HG03103 (cell line): ENCODE measurements at regions not wholly inside any gene's neighbourhood (a gene's known extent, or its start where the extent isn't known, plus 50 kb on each side); places are given as distances from the start of the nearest gene placed in this dataset.

Experiments
- ATAC-seq: cut with Tn5 transposase; IDR thresholded peaks from one replicate; pipeline ENCODE4 v1.9.1; 2021; ENCODE audit warnings: low read depth; ENCODE audit not compliant: unreplicated experiment

- ATAC-seq, result no peak
Observed at GRCh38 chr12:59927032-59927431, 331.2 kb downstream of the SLC16A7 start.

DNA sequence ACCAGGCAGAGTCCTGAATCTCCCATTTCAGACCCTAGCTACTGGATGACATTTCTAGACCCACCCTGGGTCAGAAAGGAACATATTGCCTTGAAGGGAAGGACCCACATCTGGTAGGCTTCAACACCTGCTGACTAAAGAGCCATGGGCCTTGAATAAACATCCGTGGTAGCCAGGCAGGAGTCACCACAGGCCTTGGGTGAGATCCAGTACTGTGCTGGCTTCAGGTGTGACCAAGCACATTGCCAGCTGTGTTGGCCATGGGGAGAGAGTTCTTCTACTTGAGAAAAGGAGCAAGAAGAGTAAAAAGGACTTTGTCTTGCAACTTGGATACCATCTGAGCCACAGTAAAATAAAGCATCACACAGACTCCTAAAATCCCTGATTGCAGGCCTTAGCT, 332.6 kb downstream of the SLC16A7 start:
- no peak for ATAC-seq

GRCh38 chr12:59929110-59929509, 333.3 kb downstream of the SLC16A7 start:
- ATAC-seq, result no peak

DNA sequence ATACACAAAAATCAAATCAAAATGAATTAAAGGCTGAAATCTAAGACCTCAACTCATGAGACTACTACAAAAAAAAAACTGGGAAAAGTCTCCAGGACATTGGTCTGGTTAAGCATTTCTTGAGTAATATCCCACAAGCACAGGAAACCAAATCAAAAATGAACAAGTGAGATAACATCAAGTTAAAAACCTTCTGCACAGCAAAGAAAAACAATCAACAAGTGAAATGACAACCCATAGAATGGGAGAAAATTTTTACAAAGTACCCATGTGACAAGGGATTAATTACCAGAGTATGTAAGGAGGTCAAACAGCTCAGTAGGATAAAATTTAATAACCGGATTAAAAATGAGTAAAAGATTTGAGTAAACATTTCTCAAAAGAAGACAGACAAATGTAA, 338.7 kb downstream of the SLC16A7 start:
- ATAC-seq, result no peak

- ATAC-seq, result no peak
Observed at GRCh38 chr12:59936534-59936933, 340.7 kb downstream of the SLC16A7 start.

DNA sequence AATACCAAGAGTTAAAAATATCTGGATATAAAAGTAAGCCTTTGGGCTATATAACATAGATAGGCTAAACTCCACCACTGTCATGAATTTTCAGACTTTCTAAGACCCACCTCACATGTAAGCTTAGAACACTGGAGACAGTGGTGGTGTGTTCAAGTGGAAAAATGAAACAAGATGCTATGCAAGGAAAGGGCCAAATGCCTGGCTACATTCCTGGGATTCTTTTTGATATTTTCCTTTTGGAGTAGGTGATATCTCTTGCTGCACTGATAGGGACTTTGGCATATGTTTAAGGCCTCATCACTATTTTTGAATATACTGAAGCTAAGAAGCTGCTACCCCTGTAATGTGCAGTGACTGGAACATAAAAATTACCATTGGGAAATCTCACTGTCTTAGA, 341.3 kb downstream of the SLC16A7 start:
- ATAC-seq, result no peak

GRCh38 chr12:59938190-59938962, 342.5 kb downstream of the SLC16A7 start:
- ATAC-seq, result no peak

- no peak for ATAC-seq
Observed at GRCh38 chr12:59940631-59941342, 345.0 kb downstream of the SLC16A7 start.

DNA sequence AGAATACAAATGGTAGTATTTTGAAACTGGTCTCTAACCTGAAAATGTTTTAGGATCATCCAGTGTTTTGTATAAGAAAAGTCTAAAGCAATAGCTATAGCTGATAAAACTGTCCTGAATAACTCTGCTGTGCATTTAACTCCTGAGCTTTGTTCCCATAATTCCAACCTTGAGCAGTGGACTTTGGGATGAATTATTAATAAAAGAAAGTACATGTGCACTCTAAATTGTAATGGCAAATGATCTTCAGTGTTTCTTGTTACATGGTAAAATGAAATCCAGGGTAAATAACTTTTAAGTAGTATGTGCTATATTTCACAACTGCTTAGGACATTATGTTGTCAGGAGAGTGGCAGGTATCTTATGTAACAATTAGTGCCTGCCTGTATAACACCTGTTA, 345.6 kb downstream of the SLC16A7 start:
- no peak for ATAC-seq

DNA sequence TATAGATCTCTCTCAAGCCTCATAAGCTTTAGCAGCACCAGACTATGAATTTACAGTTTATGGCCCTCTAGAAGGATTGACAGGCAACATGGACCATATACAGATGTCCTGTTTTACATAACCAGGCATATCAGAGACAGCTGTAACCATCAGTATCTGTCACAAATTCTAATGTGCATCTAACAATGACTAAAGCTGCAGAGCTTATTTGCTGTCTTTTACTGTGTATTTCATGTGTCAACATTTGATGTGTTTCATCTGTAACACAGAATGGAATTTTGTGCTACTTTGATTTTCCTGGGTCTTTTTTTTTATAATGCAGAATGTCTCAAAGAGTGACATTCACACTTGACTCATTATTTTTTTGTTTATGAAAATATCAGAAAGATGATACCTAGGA, 348.3 kb downstream of the SLC16A7 start:
- no peak for ATAC-seq

DNA sequence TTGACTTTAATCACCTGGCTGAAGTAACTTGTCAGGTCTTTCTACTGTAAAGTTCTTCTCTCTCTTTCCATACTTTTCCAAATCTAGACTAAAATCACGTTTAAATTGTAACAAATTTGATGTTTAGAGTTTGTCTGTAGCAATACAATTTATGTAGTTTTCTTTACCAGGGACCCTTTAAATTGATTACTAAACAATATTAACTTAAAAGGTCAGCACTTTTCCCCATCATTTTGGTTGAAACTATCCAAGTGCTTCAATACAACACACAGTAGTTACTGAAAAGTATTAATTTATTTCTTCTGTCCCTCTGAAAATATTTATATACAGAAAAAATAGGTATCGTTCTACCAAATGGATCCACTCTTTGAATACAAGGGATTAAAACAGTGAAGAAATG, 350.8 kb downstream of the SLC16A7 start:
- ATAC-seq, result no peak

GRCh38 chr12:59963546-59963945, 367.7 kb downstream of the SLC16A7 start:
- no peak for ATAC-seq

DNA sequence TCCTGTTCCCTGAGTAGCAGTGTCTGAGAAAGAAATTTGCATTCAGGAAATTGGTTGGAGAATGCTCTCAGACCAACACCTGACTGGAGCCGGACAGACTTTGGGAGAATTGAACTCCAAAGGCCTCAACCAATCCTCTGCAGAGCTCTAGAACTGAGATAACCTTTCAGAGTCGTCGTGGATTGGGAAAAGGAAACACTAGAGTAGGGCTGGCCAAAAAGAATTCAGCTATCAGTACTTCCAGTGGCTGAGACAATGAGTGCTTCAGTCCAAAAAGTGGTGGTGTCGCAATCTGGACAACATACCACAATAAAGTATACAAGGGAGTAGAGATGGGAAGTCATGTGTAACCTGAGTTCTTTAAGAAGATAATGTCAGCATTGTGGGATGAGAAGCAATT, 377.1 kb downstream of the SLC16A7 start:
- no peak for ATAC-seq

GRCh38 chr12:59973515-59973914, 377.7 kb downstream of the SLC16A7 start:
- ATAC-seq, result no peak

GRCh38 chr12:59977779-59978178, 381.9 kb downstream of the SLC16A7 start:
- ATAC-seq, result no peak

DNA sequence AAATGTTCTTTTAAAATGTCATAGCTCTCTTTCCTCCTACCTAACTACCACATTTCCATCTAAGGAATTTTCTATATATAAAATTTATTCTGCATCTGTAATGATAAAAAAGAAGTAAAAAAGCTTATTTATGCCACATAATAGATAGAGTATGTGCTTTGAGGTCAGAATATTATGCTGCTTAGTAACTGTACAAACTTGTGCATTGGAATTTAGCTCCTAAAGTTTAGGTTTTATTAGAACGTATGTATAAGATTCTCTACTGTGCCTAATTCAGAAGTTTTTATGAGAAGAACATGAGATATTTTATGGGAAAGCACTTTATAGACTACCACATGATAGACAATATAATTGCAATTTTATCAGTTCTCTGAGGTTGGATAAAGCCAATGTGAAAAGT, 384.6 kb downstream of the SLC16A7 start:
- ATAC-seq, result no peak

- ATAC-seq, result no peak
Observed at GRCh38 chr12:59999291-59999690, 403.5 kb downstream of the SLC16A7 start.

- no peak for ATAC-seq
Observed at GRCh38 chr12:60010486-60010885, 414.7 kb downstream of the SLC16A7 start.

- no peak for ATAC-seq
Observed at GRCh38 chr12:60012659-60013058, 416.8 kb downstream of the SLC16A7 start.

- no peak for ATAC-seq
Observed at GRCh38 chr12:60014436-60014835, 418.6 kb downstream of the SLC16A7 start.

DNA sequence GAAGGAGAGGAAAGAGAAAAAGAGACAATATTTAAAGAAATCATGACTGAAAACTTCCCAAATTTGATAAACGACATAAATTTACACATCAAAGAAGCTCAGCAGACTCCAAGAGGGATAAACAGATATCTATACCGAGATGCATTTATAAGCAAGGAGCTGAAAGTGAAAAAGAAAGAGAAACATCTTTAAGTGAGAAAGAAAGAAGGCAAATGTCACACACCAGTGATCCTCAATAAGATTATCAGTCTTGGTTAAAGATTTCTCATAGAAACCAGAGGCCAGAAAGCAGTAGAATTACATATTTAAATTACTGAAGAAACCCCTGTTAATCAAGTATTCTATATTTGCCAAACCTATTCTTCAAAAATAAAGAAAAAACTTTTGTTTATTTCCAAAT, 424.2 kb downstream of the SLC16A7 start:
- ATAC-seq, result no peak

DNA sequence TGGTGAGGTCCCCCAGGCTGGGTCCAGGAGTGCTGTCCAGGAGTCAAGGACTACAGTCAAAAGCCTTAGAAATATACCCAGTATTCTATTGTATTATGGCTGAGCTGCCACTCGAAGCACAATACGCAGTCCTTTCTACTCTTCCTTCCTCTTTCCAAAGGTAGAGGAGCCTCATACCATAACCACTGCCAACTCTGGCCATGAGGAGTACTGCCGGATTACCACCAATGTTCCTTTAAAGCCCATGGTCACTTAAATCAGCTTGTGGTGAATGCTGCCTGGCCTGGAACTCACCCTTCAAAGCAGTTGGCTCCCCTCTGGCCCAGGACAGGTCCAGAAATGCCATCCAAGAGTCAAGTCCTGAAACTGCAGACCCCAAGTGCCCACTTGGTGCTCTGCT, 425.4 kb downstream of the SLC16A7 start:
- no peak for ATAC-seq
